ENCODE measurements at regions not wholly inside any gene's neighbourhood (a gene's known extent, or its start where the extent isn't known, plus 50 kb on each side); places are given as distances from the start of the nearest gene placed in this dataset.

- TF ChIP-seq EZH2 (IDR thresholded peaks at IDR 0.05; ENCODE audit: low read depth, unreplicated experiment) (no peak), EZH2phosphoT487 (IDR thresholded peaks at IDR 0.05; ENCODE audit: unreplicated experiment) (no peak), CREB1 (CRISPR knock-in tag; IDR thresholded peaks at IDR 0.05; ENCODE audit: low read depth) (no peak), POLR2AphosphoS5 (IDR thresholded peaks at IDR 0.05; ENCODE audit: low read depth) (no peak), ZNF114 (CRISPR knock-in tag; IDR thresholded peaks at IDR 0.05) (no peak), ZNF462 (CRISPR knock-in tag; IDR thresholded peaks at IDR 0.05) (no peak)
- TF ChIP-seq, protein P1, sequence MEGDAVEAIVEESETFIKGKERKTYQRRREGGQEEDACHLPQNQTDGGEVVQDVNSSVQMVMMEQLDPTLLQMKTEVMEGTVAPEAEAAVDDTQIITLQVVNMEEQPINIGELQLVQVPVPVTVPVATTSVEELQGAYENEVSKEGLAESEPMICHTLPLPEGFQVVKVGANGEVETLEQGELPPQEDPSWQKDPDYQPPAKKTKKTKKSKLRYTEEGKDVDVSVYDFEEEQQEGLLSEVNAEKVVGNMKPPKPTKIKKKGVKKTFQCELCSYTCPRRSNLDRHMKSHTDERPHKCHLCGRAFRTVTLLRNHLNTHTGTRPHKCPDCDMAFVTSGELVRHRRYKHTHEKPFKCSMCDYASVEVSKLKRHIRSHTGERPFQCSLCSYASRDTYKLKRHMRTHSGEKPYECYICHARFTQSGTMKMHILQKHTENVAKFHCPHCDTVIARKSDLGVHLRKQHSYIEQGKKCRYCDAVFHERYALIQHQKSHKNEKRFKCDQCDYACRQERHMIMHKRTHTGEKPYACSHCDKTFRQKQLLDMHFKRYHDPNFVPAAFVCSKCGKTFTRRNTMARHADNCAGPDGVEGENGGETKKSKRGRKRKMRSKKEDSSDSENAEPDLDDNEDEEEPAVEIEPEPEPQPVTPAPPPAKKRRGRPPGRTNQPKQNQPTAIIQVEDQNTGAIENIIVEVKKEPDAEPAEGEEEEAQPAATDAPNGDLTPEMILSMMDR (conservative IDR thresholded peaks at IDR 0.05; ENCODE audit: low read depth in 2 of 2): no peak
Observed at GRCh38 chr12:92413286-92413685, 267.6 kb upstream of the BTG1 start.

Measured in GM23338 (cell line).